NCI-H1048 (cell line): ENCODE measurements at regions not wholly inside any gene's neighbourhood (a gene's known extent, or its start where the extent isn't known, plus 50 kb on each side); places are given as distances from the start of the nearest gene placed in this dataset.
A peak's percentile ranks its signal among the peaks of the same experiment; 100 is the strongest.
"Not testable (repeated sequence)": the region's sequence is repeated elsewhere in the genome, so short reads cannot be mapped to it uniquely, and the experiment has no call there.

Experiments
- DNase-seq: peaks from one replicate; lab custom pipeline; 2025; lab: John Stamatoyannopoulos, UW

- DNase-seq = peak; percentile 64
Observed at GRCh38 chr2:212777020-212777491, 238.5 kb upstream of the ERBB4 start.

- no peak for DNase-seq
Observed at GRCh38 chr2:212773808-212774339, 235.3 kb upstream of the ERBB4 start.

- DNase-seq = no peak
Observed at GRCh38 chr2:212770240-212770639, 231.6 kb upstream of the ERBB4 start.

- DNase-seq = no peak
Observed at GRCh38 chr2:212766921-212767320, 228.3 kb upstream of the ERBB4 start.

- no peak for DNase-seq
Observed at GRCh38 chr2:212752730-212753351, 214.2 kb upstream of the ERBB4 start.

GRCh38 chr2:212745359-212745758 lies 206.8 kb upstream of the ERBB4 start:
- DNase-seq = no peak

- DNase-seq = no peak
Observed at GRCh38 chr2:212737392-212738172, 199.0 kb upstream of the ERBB4 start.

- no peak for DNase-seq
Observed at GRCh38 chr2:212736385-212736726, 197.8 kb upstream of the ERBB4 start.

GRCh38 chr2:212733273-212733672 lies 194.7 kb upstream of the ERBB4 start:
- DNase-seq = no peak

- no peak for DNase-seq
Observed at GRCh38 chr2:212732860-212733259, 194.3 kb upstream of the ERBB4 start.

- no peak for DNase-seq
Observed at GRCh38 chr2:212730994-212731393, 192.4 kb upstream of the ERBB4 start.

- DNase-seq = no peak
Observed at GRCh38 chr2:212728717-212729116, 190.1 kb upstream of the ERBB4 start.

- DNase-seq = no peak
Observed at GRCh38 chr2:212727751-212728150, 189.1 kb upstream of the ERBB4 start.

- no peak for DNase-seq
Observed at GRCh38 chr2:212726403-212726802, 187.8 kb upstream of the ERBB4 start.

- DNase-seq = no peak
Observed at GRCh38 chr2:212725180-212725579, 186.6 kb upstream of the ERBB4 start.

- DNase-seq = no peak
Observed at GRCh38 chr2:212723226-212723625, 184.6 kb upstream of the ERBB4 start.

- no peak for DNase-seq
Observed at GRCh38 chr2:212722046-212722445, 183.4 kb upstream of the ERBB4 start.

GRCh38 chr2:212721026-212721451 lies 182.4 kb upstream of the ERBB4 start:
- no peak for DNase-seq

GRCh38 chr2:212715411-212715810 lies 176.8 kb upstream of the ERBB4 start:
- not testable (repeated sequence) for DNase-seq

GRCh38 chr2:212713681-212714080 lies 175.1 kb upstream of the ERBB4 start:
- no peak for DNase-seq

GRCh38 chr2:212712991-212713390 lies 174.4 kb upstream of the ERBB4 start:
- DNase-seq = no peak

- DNase-seq = no peak
Observed at GRCh38 chr2:212712466-212712865, 173.9 kb upstream of the ERBB4 start.

GRCh38 chr2:212711856-212712255 lies 173.3 kb upstream of the ERBB4 start:
- DNase-seq = no peak
